Erythroblast (primary cell): ENCODE measurements at regions not wholly inside any gene's neighbourhood (a gene's known extent, or its start where the extent isn't known, plus 50 kb on each side); places are given as distances from the start of the nearest gene placed in this dataset.

Experiments used
- GATA1 ChIP-seq: IDR thresholded peaks from 2 replicates; pipeline ENCODE4 v1.6.1; 2011; ENCODE audit warnings: low read depth, mild to moderate bottlenecking, control low read depth, low read length, moderate library complexity
- POLR2A ChIP-seq: IDR thresholded peaks from 2 replicates; pipeline ENCODE4 v1.6.1; 2011; ENCODE audit warnings: mild to moderate bottlenecking, low read length

- no peak for TF ChIP-seq POLR2A
- no peak for TF ChIP-seq GATA1
Measured at GRCh38 chr9:14031060-14031414, 282.9 kb downstream of the NFIB start.
